ENCODE measurements at regions not wholly inside any gene's neighbourhood (a gene's known extent, or its start where the extent isn't known, plus 50 kb on each side); places are given as distances from the start of the nearest gene placed in this dataset.

DNA sequence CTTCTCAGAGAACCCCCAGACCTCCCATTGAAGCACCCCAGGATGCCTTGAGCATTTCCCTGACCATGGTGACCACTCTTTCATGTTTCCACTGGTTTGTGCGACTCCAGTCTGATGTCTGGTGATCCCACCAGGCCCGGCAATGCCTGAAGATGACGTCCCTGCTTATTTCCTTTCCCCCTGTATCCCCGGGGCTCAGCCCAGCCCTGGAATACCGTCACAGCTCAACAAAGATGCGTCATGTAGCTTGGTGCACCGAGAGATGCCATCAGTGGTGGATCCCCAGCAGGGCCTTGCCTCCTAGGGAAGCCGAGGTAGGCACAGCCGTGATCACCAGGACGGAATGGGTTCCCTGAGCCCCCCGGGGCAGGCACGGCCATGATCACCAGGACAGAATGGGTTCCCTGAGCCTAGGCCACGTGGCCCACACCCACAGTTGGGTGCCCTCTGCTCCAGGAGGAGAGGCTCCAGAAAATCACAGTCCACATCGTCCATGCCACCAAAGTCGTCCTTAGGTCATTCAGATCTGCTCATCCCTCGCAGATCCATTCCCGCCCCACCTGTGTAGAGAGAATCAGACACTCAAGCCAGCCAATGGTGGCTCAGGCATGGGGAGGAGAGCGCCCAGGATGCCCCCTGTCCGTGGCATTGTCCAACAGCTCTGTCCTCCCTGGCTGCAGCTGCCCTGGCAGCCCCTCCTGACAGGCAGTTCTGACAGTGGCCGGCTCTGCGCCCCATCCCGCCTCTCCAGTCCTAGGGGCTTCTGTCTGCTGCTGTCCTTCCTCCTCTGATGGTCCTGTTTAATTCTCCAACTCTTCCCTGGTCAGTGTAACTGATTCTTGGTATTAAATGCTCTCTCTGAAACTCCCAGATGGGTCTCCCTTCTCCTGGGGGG lies 261.1 kb downstream of the RBFOX3 start:
- no peaks in the 10 kb centered on the region for H4K20me1 ChIP-seq (ENCODE audit: insufficient read depth)
- BruUV-seq (replicated peaks): no TSS peak
- no peak for DNase-seq (ENCODE audit: low read depth, low spot score)
- peaks cover 97% of the 10 kb centered on the region for H3K27me3 ChIP-seq (ENCODE audit: insufficient read depth, low read length)
- no peak overlapping the region for H3K4me2 ChIP-seq (ENCODE audit: low read length)
- RAD21 ChIA-PET (ENCODE audit: low non-redundant PET in 1 of 2, low total read pairs in 2 of 2, uncharacterized antibody in 2 of 2, unreplicated experiment in 2 of 2): no interaction called here
- H2AFZ ChIP-seq (ENCODE audit: low read depth, low read length, poor library complexity, severe bottlenecking): no peak overlapping the region
- H3K27ac ChIP-seq (ENCODE audit: low read depth, low read length): no peak overlapping the region
- H3K36me3 ChIP-seq (ENCODE audit: control insufficient read depth in 1 of 2, insufficient read depth in 2 of 2, low read length in 2 of 2): no peaks in the 10 kb centered on the region
- H3K9ac ChIP-seq (ENCODE audit: low read length): no peak overlapping the region
- H3K4me3 ChIP-seq (replicated peaks in 1 of 2; ENCODE audit: low read depth in 1 of 2, low read length in 2 of 2): no peak overlapping the region
- intact Hi-C loops (cut with micrococcal nuclease): no loop called here
- no peak for ATAC-seq
- TF ChIP-seq CTCF (IDR thresholded peaks at IDR 0.05 in 2 of 3, conservative IDR thresholded peaks at IDR 0.05 in 1 of 3; ENCODE audit: borderline replicate concordance in 1 of 3, insufficient read depth in 1 of 3, low read depth in 2 of 3, low read length in 2 of 3) (no peak), SP1 (IDR thresholded peaks at IDR 0.05; ENCODE audit: low read depth) (no peak), MAX (IDR thresholded peaks at IDR 0.05) (no peak), FOSL1 (IDR thresholded peaks at IDR 0.05; ENCODE audit: low read depth) (no peak), ZNF274 (IDR thresholded peaks at IDR 0.05; ENCODE audit: low read depth, low read length) (no peak), POLR2AphosphoS5 (IDR thresholded peaks at IDR 0.05; ENCODE audit: low read depth, low read length) (no peak)
- H3K9me3 ChIP-seq (ENCODE audit: control insufficient read depth in 1 of 2, insufficient read depth in 1 of 2, low read depth in 1 of 2, low read length in 2 of 2): peaks cover 0 to 6% of the 10 kb centered on the region in 2 experiments; a peak in 1 of 4 replicates
- CTCF ChIA-PET: interaction anchor here (1.1 kb wide), 1 partner anchor 10 kb away, joined by 4 read pairs; no protein-coding TSS in a partner anchor
- H3K4me1 ChIP-seq (ENCODE audit: control insufficient read depth in 1 of 2, insufficient read depth in 2 of 2, low read length in 2 of 2): no peaks in the 10 kb centered on the region
- POLR2A ChIA-PET: no interaction called here
- H3K79me2 ChIP-seq (ENCODE audit: insufficient read depth, low read length): no peaks in the 10 kb centered on the region
- H3K9me2 ChIP-seq (ENCODE audit: insufficient read depth): no peaks in the 10 kb centered on the region
